Stimulated activated CD4-positive, alpha-beta T cell treated with anti-CD3 and anti-CD28 coated beads, Interleukin-15, amount 100 ng/mL, for 1 hour (primary cell): ENCODE measurements at regions not wholly inside any gene's neighbourhood (a gene's known extent, or its start where the extent isn't known, plus 50 kb on each side); places are given as distances from the start of the nearest gene placed in this dataset.
"Not testable (repeated sequence)": the region's sequence is repeated elsewhere in the genome, so short reads cannot be mapped to it uniquely, and the experiment has no call there.

Source experiments
- DNase-seq, 2 donors: peaks; one replicate each; pipeline ENCODE4 v3.0.0-alpha.2; 2020; ENCODE audit warnings: low read depth in 1 of 2, low spot score in 1 of 2

- no peak for DNase-seq
Observed at GRCh38 chr18:76647322-76647721, 152.3 kb upstream of the ZNF516 start.

GRCh38 chr18:76644580-76644979, 149.5 kb upstream of the ZNF516 start:
- DNase-seq: no peak

DNA sequence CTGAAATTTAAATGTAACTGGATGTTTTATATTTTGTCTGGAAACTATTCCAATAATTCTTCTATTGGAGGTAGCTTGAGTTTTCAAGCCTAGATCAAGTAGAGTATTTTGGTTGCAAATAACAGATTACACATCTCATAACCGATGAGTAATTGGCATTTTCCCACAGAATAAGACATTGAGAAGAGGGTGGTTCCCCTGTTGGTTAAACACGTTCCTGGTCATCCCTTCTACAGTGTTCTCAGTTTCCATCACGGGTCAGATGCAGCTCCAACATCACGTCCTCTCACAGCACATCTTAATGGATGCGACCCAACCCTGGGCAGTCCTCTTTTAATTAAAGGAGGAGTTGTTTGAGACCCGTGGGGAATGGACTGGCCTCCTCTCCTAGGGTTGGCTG, 149.0 kb upstream of the ZNF516 start:
- DNase-seq: no peak

GRCh38 chr18:76643199-76643598, 148.2 kb upstream of the ZNF516 start:
- DNase-seq: no peak

- DNase-seq: no peak
Observed at GRCh38 chr18:76640438-76640837, 145.4 kb upstream of the ZNF516 start.

DNA sequence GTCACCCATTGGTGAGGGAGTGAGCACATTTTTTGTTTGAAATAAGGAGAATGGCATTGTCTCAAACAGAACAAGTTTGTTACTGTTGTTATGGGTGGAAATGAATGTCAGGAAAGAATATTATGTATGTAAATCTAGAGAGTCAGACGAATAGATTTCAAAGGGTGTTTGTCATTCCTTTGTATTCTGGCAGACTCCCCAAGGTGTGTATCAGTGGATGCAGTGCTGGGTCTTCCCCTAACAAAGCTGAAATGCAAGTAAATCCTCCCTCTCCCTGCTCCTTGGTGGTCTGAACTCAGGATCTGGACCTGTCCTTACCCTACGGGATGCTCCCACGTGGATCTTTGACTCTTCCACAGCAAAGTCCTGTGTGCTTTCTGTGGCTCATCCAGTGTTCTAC, 139.5 kb upstream of the ZNF516 start:
- no peak for DNase-seq

DNA sequence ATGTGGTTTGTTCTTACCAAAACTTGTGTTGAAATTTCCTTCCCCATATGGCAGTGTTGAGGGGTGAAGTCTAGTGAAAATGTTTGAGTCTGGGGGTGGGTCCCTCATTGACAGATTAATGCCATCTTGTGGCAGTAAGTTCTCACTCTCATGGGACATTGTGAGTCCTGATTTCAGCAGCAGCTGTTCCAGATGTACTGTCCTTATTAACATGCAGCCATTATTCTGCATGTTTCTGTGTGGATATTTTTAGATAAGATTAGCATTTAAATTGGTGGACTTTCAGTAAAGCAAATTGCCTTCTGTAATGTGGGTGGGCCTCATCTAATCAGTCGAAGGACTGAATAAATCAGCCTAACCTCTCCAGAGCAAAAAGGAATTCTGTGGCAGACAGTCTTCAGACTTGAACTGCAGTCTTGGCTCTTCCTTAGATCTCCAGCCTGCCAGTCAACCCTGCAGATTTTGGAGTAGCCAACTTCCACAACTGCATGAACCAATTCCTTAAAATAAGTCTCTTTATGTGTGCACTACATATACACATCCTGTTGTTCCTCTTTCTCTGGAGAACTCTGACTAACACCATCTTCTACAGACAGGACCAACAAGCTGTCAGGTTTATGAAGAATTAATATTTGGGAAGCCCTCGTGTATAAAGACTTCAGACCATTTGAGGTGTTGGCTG, 138.7 kb upstream of the ZNF516 start:
- no peak for DNase-seq

GRCh38 chr18:76627444-76627843, 132.4 kb upstream of the ZNF516 start:
- no peak for DNase-seq

DNA sequence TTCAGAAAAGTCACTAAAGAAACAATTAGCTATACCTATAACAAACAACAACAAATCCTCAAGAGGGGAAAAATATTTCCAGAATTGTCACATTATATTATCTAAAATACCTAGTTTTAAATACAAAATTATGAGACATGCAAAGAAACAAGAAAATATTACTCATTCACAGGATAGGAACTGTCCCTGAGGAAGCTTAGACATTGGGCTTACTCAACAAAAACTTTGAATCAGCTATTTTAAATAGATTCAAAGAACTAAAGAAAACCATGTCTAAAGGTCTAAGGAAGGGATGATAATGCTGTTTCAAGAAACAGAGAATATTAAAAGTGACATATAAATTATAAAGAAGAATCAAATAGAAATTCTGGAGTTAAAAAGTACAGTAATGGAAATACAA, 131.9 kb upstream of the ZNF516 start:
- no peak for DNase-seq

GRCh38 chr18:76622651-76623050, 127.6 kb upstream of the ZNF516 start:
- no peak for DNase-seq

DNA sequence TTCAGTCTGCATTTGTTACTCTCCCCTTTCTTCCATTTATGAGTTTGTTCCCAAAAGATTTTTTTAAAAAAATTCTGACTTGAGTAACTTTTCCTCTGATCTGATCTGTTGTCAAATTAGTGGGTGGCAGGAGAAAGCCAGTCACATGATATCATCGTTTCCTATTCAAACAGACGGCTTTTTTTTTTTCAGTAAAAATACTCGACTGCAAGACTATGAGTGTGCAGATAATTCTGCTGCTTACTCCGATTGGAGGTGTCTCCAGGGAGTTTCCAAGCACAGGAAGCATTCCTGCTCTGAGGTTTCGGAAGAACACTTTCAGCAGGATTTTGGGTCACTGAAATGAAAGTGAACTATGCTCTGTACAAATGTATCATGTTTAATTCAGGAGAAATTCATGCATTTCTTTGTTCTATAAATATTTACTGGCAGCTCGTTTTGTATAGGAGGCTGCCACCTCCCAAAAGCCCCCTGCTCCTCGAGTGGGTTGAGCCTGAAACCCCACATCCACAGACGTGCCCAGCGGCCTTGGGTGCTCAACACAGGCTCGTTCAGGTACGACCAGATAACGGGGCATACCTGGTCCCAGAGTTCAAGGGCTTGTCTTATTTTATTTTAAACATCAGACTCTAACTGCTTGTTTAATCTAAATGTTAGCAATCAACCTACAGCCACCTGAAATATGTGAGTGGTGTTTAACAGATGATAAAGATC, 126.9 kb upstream of the ZNF516 start:
- no peak for DNase-seq

GRCh38 chr18:76621226-76621625, 126.2 kb upstream of the ZNF516 start:
- no peak for DNase-seq

GRCh38 chr18:76620321-76621170, 125.5 kb upstream of the ZNF516 start:
- no peak for DNase-seq

- DNase-seq: no peak
Observed at GRCh38 chr18:76619621-76620315, 124.7 kb upstream of the ZNF516 start.

GRCh38 chr18:76619261-76619620, 124.2 kb upstream of the ZNF516 start:
- no peak for DNase-seq

DNA sequence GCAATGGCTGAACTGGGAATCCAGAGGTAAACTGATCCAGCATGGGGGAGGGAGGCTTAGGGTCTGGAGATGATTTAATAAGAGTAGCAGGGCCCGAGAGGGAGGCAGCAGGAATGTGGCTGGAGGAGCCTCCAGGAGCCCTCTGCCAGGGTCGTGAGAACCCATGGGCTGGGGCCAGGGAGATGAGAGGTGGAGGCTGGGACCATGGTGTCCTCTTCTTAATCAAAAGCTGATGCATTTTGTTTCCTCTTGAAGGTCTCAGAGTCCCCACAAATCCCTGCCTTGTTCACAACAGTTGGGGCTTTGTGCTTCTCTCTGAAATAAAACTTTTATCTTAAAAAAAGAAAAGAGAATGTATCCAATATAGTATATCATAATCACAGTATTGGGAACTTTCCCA, 123.7 kb upstream of the ZNF516 start:
- DNase-seq: no peak

DNA sequence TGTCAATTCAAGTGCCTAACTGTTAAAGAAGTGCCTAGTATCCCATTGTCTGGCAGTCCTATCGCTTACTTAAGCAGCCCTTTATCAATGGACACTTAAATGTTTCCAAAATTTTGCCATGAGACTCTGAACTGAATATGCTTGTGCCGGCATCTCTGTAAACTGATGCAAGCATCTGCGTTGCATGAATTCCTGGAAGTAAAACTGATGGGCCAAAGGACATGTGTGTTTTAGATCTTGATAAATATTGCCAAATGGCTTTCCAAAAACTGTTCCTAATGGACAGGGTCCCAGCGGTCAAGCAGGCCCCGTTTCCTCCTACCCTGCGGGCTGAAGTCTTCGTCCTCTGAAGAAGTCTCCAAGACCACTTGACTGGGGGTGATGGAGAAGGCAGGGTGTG, 121.3 kb upstream of the ZNF516 start:
- DNase-seq: no peak

GRCh38 chr18:76615065-76615733, 120.2 kb upstream of the ZNF516 start:
- no peak for DNase-seq

- DNase-seq: no peak
Observed at GRCh38 chr18:76613755-76614120, 118.7 kb upstream of the ZNF516 start.

GRCh38 chr18:76613053-76613754, 118.2 kb upstream of the ZNF516 start:
- DNase-seq: no peak

DNA sequence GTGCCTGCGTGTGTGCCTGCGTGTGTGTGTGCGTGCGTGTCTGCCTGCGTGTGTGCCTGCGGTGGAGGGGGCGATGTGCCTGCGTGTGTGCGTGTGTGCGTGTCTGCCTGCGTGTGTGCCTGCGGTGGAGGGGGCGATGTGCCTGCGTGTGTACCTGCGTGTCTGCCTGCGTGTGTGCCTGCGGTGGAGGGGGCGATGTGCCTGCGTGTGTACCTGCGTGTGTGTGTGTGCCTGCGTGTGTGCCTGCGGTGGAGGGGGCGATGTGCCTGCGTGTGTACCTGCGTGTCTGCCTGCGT, 116.7 kb upstream of the ZNF516 start:
- not testable (repeated sequence) for DNase-seq
